A549 (cell line): ENCODE measurements at regions not wholly inside any gene's neighbourhood (a gene's known extent, or its start where the extent isn't known, plus 50 kb on each side); places are given as distances from the start of the nearest gene placed in this dataset.

Experiments
- ATAC-seq, 2 experiments: fragments of 200-7000 bp in 1 of 2; fragments of >200 bp in 1 of 2; cut with Nextera tagmentation in 1 of 2; cut with Tn5 transposase in 1 of 2; 3 replicates each; pipeline versions ENCODE4 v1.8.0 to v1.9.1; 2018 to 2020; ENCODE audit warnings: mild to moderate bottlenecking in 1 of 2, moderate library complexity in 1 of 2
- CTCF ChIA-PET: fragments of 300-600 bp; sonication (Branson Sonifier 250); formaldehyde crosslinking; extraction: SDS; loops from one replicate; lab custom pipeline; 2021; ENCODE audit warnings: antibody characterized with exemption, inconsistent platforms; lab: Yijun Ruan, JAX
- POLR2A ChIA-PET: fragments of 350-600 bp; formaldehyde crosslinking; extraction: SDS; loops from one replicate; lab custom pipeline; 2021; ENCODE audit warnings: antibody characterized with exemption, inconsistent platforms; lab: Yijun Ruan, JAX
- DNase-seq, 2 experiments: peaks; one replicate each; pipeline versions ENCODE4 v3.0.0 to v3.0.0-alpha.2; 2011 to 2016; ENCODE audit warnings: low read depth in 1 of 2, low spot score in 1 of 2
- FAIRE-seq: peaks from 2 replicates; lab custom pipeline; 2011; peaks lifted over from hg19 to GRCh38; lab: Jason Lieb, UNC
- H3K27ac ChIP-seq, 2 experiments: fragments of >200 bp; sonication (Bioruptor Twin); formaldehyde crosslinking; 3 replicates each; pipeline ENCODE4 v1.5.1; 2016 to 2017
- H3K4me1 ChIP-seq: fragments of >200 bp; sonication (Bioruptor Twin); formaldehyde crosslinking; 3 replicates; pipeline ENCODE4 v1.6.1; 2016
- H3K4me2 ChIP-seq: fragments of >200 bp; sonication (Bioruptor Twin); formaldehyde crosslinking; 3 replicates; pipeline ENCODE4 v1.6.1; 2016
- H3K4me3 ChIP-seq: fragments of >200 bp; sonication (Bioruptor Twin); formaldehyde crosslinking; 3 replicates; pipeline ENCODE4 v1.5.1; 2016
- H3K9me3 ChIP-seq: fragments of >200 bp; sonication (Bioruptor Twin); formaldehyde crosslinking; 3 replicates; pipeline ENCODE4 v1.6.1; 2016
- BHLHE40 ChIP-seq: IDR thresholded peaks from 2 replicates; pipeline ENCODE4 v1.6.1; 2012; ENCODE audit warnings: low read depth, low read length, inconsistent platforms
- CBX8 ChIP-seq: fragments of 200-600 bp; sonication (generic); IDR thresholded peaks from 2 replicates; pipeline ENCODE4 v1.6.1; 2016
- CEBPB ChIP-seq, 2 experiments: fragments of >200 bp in 1 of 2; sonication (Bioruptor Twin) in 1 of 2; formaldehyde crosslinking in 1 of 2; IDR thresholded peaks; 2 replicates each; pipeline ENCODE4 v1.6.1; 2012 to 2016
- EHMT2 ChIP-seq: fragments of 200-600 bp; sonication (generic); IDR thresholded peaks from 2 replicates; pipeline ENCODE4 v1.6.1; 2016; ENCODE audit warnings: antibody characterized with exemption, low read depth, mild to moderate bottlenecking, moderate library complexity
- FOSB ChIP-seq: fragments of 250-450 bp; sonication (Bioruptor Pico); IDR thresholded peaks from 2 replicates; pipeline ENCODE4 v1.5.0; 2020; ENCODE audit warnings: mild to moderate bottlenecking, moderate library complexity
- GATA3 ChIP-seq: IDR thresholded peaks from 2 replicates; pipeline ENCODE4 v1.6.1; 2012; ENCODE audit warnings: borderline replicate concordance
- HOXB13 ChIP-seq: fragments of 250-450 bp; sonication (Bioruptor Pico); IDR thresholded peaks from 2 replicates; pipeline ENCODE4 v1.5.0; 2020; ENCODE audit warnings: low read depth, mild to moderate bottlenecking, moderate library complexity
- HOXB5 ChIP-seq: fragments of 250-450 bp; sonication (Bioruptor Pico); IDR thresholded peaks from 2 replicates; pipeline ENCODE4 v1.5.0; 2020; ENCODE audit warnings: mild to moderate bottlenecking, moderate library complexity
- JUN ChIP-seq, 2 experiments: fragments of >200 bp; sonication (Bioruptor Twin); formaldehyde crosslinking; IDR thresholded peaks; 2 replicates in 1 of 2; 3 replicates in 1 of 2; pipeline ENCODE4 v1.6.1; 2016 to 2017
- MAZ ChIP-seq: fragments of 150-350 bp; IDR thresholded peaks from 2 replicates; pipeline ENCODE4 v1.6.1; 2014; ENCODE audit warnings: antibody characterized with exemption, low read depth, low read length, borderline replicate concordance
- MYC ChIP-seq: IDR thresholded peaks from 2 replicates; pipeline ENCODE4 v1.6.1; 2012; ENCODE audit warnings: mild to moderate bottlenecking, inconsistent platforms, low read length, improper control_type of control experiment, borderline replicate concordance
- NPAS2 ChIP-seq: fragments of 250-450 bp; sonication (Bioruptor Pico); IDR thresholded peaks from 2 replicates; pipeline ENCODE4 v1.8.0; 2022; ENCODE audit warnings: mild to moderate bottlenecking, moderate library complexity, borderline replicate concordance
- NR3C1 ChIP-seq: fragments of >200 bp; sonication (Bioruptor Twin); formaldehyde crosslinking; IDR thresholded peaks from 3 replicates; pipeline ENCODE4 v1.6.1; 2017
- PHF8 ChIP-seq: fragments of 200-600 bp; sonication (generic); IDR thresholded peaks from 2 replicates; pipeline ENCODE4 v1.6.1; 2016; ENCODE audit warnings: low read depth, mild to moderate bottlenecking, antibody characterized with exemption, moderate library complexity, borderline replicate concordance
- POLR2A ChIP-seq: IDR thresholded peaks from 2 replicates; pipeline ENCODE4 v1.6.1; 2012; ENCODE audit warnings: mild to moderate bottlenecking, low read length
- REST ChIP-seq: fragments of 200-600 bp; sonication (generic); IDR thresholded peaks from 2 replicates; pipeline ENCODE4 v1.6.1; 2016; ENCODE audit warnings: antibody characterized with exemption, mild to moderate bottlenecking, moderate library complexity
- SMC3 ChIP-seq: fragments of >200 bp; sonication (Bioruptor Twin); formaldehyde crosslinking; IDR thresholded peaks from 3 replicates; pipeline ENCODE4 v1.6.1; 2018; ENCODE audit warnings: inconsistent platforms
- SREBF2 ChIP-seq: fragments of 450-650 bp; IDR thresholded peaks from 2 replicates; pipeline ENCODE4 v1.6.1; 2014; ENCODE audit warnings: mild to moderate bottlenecking, moderate library complexity
- TP53 ChIP-seq: fragments of 250-450 bp; sonication (Bioruptor Pico); IDR thresholded peaks from 2 replicates; pipeline ENCODE4 v1.5.0; 2021; ENCODE audit warnings: mild to moderate bottlenecking, moderate library complexity
- ZC3H11A ChIP-seq: fragments of 450-650 bp; IDR thresholded peaks from 2 replicates; pipeline ENCODE4 v1.6.1; 2014; ENCODE audit warnings: antibody characterized with exemption, mild to moderate bottlenecking
- ZFP36 ChIP-seq: fragments of 450-650 bp; IDR thresholded peaks from 2 replicates; pipeline ENCODE4 v1.6.1; 2014; ENCODE audit warnings: borderline replicate concordance; ENCODE audit not compliant: partially characterized antibody
- WGBS: methylation state at CpG from one replicate; pipeline ENCODE4 v1.1.6; 2017; ENCODE audit errors: missing lambda C conversion rate; 5-methylcytosine and 5-hydroxymethylcytosine counted together
- TF ChIP-seq, protein P1 (sequence below): fragments of >200 bp; sonication (Bioruptor Twin); formaldehyde crosslinking; IDR thresholded peaks from 2 replicates; pipeline ENCODE4 v1.6.1; 2016
- TF ChIP-seq, protein P2 (sequence below): fragments of 450-650 bp; IDR thresholded peaks from 2 replicates; pipeline ENCODE4 v1.6.1; 2014; ENCODE audit warnings: antibody characterized with exemption

GRCh38 chr4:96248225-96248624, 408.3 kb downstream of the PDHA2 start:
- Histone ChIP-seq H3K27ac (no peak overlapping the region), H3K4me1 (no peaks in the 10 kb centered on the region), H3K9me3 (no peaks in the 10 kb centered on the region)
- no peak for DNase-seq
- no peak for FAIRE-seq
- ATAC-seq: no peak
- CTCF ChIA-PET: no interaction called here
- TF ChIP-seq BHLHE40 (no peak), FOSB (CRISPR knock-in tag) (no peak), SMC3 (no peak)
- TF ChIP-seq, protein P1, sequence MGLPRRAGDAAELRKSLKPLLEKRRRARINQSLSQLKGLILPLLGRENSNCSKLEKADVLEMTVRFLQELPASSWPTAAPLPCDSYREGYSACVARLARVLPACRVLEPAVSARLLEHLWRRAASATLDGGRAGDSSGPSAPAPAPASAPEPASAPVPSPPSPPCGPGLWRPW: no peak
- TF ChIP-seq, all 56 proteins: peak for 0
- Histone ChIP-seq H3K4me2 (no peak overlapping the region), H3K4me3 (no peak overlapping the region)
- POLR2A ChIA-PET: no interaction called here
- WGBS: 13% methylated on average over 3 of the region's 3 CpGs

GRCh38 chr4:96260064-96260682, 420.3 kb downstream of the PDHA2 start:
- no peak overlapping the region for H3K27ac ChIP-seq
- H3K4me2 ChIP-seq: no peak overlapping the region
- FAIRE-seq (no peak), ATAC-seq (no peak), DNase-seq (no peak)
- no peak overlapping the region for H3K4me3 ChIP-seq
- no peak for TF ChIP-seq NR3C1
- TF ChIP-seq ZC3H11A: no peak
- no peak for TF ChIP-seq CBX8
- no peak for TF ChIP-seq MAZ
- CTCF ChIA-PET: no interaction called here
- POLR2A ChIA-PET: no interaction called here
- H3K9me3 ChIP-seq: no peaks in the 10 kb centered on the region
- H3K4me1 ChIP-seq: no peaks in the 10 kb centered on the region
- 24% methylated on average over 2 of the region's 2 CpGs for WGBS

DNA sequence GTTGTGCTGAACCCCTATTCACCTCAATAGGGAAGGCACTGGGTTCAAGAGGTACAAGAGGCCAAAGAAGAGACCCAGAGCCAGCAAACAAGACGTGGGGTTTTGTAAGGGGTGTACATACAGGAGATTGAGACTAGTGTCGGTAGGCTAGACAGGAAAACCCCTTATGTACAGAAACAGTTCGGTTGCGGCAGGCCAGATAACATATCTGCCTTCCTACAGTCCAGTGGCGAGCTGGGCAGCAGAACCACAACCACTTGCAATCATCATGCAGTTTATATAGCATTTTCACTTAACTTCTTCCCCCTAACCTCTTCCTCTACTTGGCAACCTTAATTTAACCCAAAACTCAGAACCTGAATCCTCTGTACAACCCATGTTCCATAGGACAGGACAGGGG, 422.2 kb downstream of the PDHA2 start:
- TF ChIP-seq NPAS2 (CRISPR knock-in tag) (no peak), REST (no peak), SREBF2 (no peak), HOXB5 (CRISPR knock-in tag) (no peak)
- WGBS: 35% methylated on average over 5 of the region's 5 CpGs
- no peak for FAIRE-seq
- POLR2A ChIA-PET: no interaction called here
- Histone ChIP-seq H3K27ac (no peak overlapping the region), H3K4me1 (no peaks in the 10 kb centered on the region), H3K9me3 (no peaks in the 10 kb centered on the region), H3K4me2 (no peak overlapping the region), H3K4me3 (no peak overlapping the region)
- no peak for DNase-seq
- ATAC-seq: no peak
- CTCF ChIA-PET: no interaction called here

GRCh38 chr4:96263291-96263690, 423.4 kb downstream of the PDHA2 start:
- FAIRE-seq (no peak), ATAC-seq (no peak), DNase-seq (no peak)
- no peak overlapping the region for H3K4me2 ChIP-seq
- no peak overlapping the region for H3K4me3 ChIP-seq
- no peaks in the 10 kb centered on the region for H3K9me3 ChIP-seq
- TF ChIP-seq HOXB13 (no peak), NPAS2 (CRISPR knock-in tag) (no peak), PHF8 (no peak), JUN (IDR thresholded peaks at IDR 0.05) (no peak), CEBPB (IDR thresholded peaks at IDR 0.05) (no peak), EHMT2 (no peak), ZFP36 (no peak), TP53 (CRISPR knock-in tag) (no peak), POLR2A (no peak), MYC (no peak), ZC3H11A (no peak), GATA3 (no peak)
- TF ChIP-seq, protein P2, sequence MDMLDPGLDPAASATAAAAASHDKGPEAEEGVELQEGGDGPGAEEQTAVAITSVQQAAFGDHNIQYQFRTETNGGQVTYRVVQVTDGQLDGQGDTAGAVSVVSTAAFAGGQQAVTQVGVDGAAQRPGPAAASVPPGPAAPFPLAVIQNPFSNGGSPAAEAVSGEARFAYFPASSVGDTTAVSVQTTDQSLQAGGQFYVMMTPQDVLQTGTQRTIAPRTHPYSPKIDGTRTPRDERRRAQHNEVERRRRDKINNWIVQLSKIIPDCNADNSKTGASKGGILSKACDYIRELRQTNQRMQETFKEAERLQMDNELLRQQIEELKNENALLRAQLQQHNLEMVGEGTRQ: no peak
- TF ChIP-seq, all 56 proteins: peak for 0
- POLR2A ChIA-PET: no interaction called here
- CTCF ChIA-PET: no interaction called here
- Histone ChIP-seq H3K27ac (no peak overlapping the region), H3K4me1 (no peaks in the 10 kb centered on the region)
- WGBS: 13% methylated on average over 1 of the region's 1 CpG
